A549 (cell line): ENCODE measurements at regions not wholly inside any gene's neighbourhood (a gene's known extent, or its start where the extent isn't known, plus 50 kb on each side); places are given as distances from the start of the nearest gene placed in this dataset.

ENCODE experiments used
- ATAC-seq, 2 experiments: fragments of 200-7000 bp in 1 of 2; fragments of >200 bp in 1 of 2; cut with Nextera tagmentation in 1 of 2; cut with Tn5 transposase in 1 of 2; 3 replicates each; pipeline versions ENCODE4 v1.8.0 to v1.9.1; 2018 to 2020; ENCODE audit warnings: mild to moderate bottlenecking in 1 of 2, moderate library complexity in 1 of 2
- CTCF ChIA-PET: fragments of 300-600 bp; sonication (Branson Sonifier 250); formaldehyde crosslinking; extraction: SDS; loops from one replicate; lab custom pipeline; 2021; ENCODE audit warnings: antibody characterized with exemption, inconsistent platforms; lab: Yijun Ruan, JAX
- POLR2A ChIA-PET: fragments of 350-600 bp; formaldehyde crosslinking; extraction: SDS; loops from one replicate; lab custom pipeline; 2021; ENCODE audit warnings: antibody characterized with exemption, inconsistent platforms; lab: Yijun Ruan, JAX
- DNase-seq, 2 experiments: peaks; one replicate each; pipeline versions ENCODE4 v3.0.0 to v3.0.0-alpha.2; 2011 to 2016; ENCODE audit warnings: low read depth in 1 of 2, low spot score in 1 of 2
- FAIRE-seq: peaks from 2 replicates; lab custom pipeline; 2011; peaks lifted over from hg19 to GRCh38; lab: Jason Lieb, UNC
- H3K27ac ChIP-seq, 2 experiments: fragments of >200 bp; sonication (Bioruptor Twin); formaldehyde crosslinking; 3 replicates each; pipeline ENCODE4 v1.5.1; 2016 to 2017
- H3K4me1 ChIP-seq: fragments of >200 bp; sonication (Bioruptor Twin); formaldehyde crosslinking; 3 replicates; pipeline ENCODE4 v1.6.1; 2016
- H3K4me2 ChIP-seq: fragments of >200 bp; sonication (Bioruptor Twin); formaldehyde crosslinking; 3 replicates; pipeline ENCODE4 v1.6.1; 2016
- H3K4me3 ChIP-seq: fragments of >200 bp; sonication (Bioruptor Twin); formaldehyde crosslinking; 3 replicates; pipeline ENCODE4 v1.5.1; 2016
- H3K9me3 ChIP-seq: fragments of >200 bp; sonication (Bioruptor Twin); formaldehyde crosslinking; 3 replicates; pipeline ENCODE4 v1.6.1; 2016
- E2F6 ChIP-seq: IDR thresholded peaks from 2 replicates; pipeline ENCODE4 v1.6.1; 2012; ENCODE audit warnings: low read depth, borderline replicate concordance
- ELK1 ChIP-seq: fragments of 150-350 bp; IDR thresholded peaks from 2 replicates; pipeline ENCODE4 v1.6.1; 2014; ENCODE audit warnings: low read depth, mild to moderate bottlenecking, low read length
- EP300 ChIP-seq, 2 experiments: fragments of >200 bp; sonication (Bioruptor Twin); formaldehyde crosslinking; IDR thresholded peaks; 2 replicates in 1 of 2; 3 replicates in 1 of 2; pipeline ENCODE4 v1.6.1; 2016 to 2017
- ESRRA ChIP-seq: fragments of 150-350 bp; IDR thresholded peaks from 2 replicates; pipeline ENCODE4 v1.6.1; 2014; ENCODE audit warnings: mild to moderate bottlenecking, low read length, borderline replicate concordance
- FOSL2 ChIP-seq, 2 experiments: fragments of 450-650 bp in 1 of 2; fragments of >200 bp in 1 of 2; sonication (Bioruptor Twin) in 1 of 2; formaldehyde crosslinking; IDR thresholded peaks; 2 replicates each; pipeline versions ENCODE4 v1.5.0 to v1.6.1; 2016 to 2020; ENCODE audit warnings: mild to moderate bottlenecking in 1 of 2, moderate library complexity in 1 of 2
- FOXS1 ChIP-seq: fragments of 250-450 bp; sonication (Bioruptor Pico); IDR thresholded peaks from 2 replicates; pipeline ENCODE4 v1.5.0; 2020; ENCODE audit warnings: mild to moderate bottlenecking, moderate library complexity
- GATA3 ChIP-seq: IDR thresholded peaks from 2 replicates; pipeline ENCODE4 v1.6.1; 2012; ENCODE audit warnings: borderline replicate concordance
- HOXB5 ChIP-seq: fragments of 250-450 bp; sonication (Bioruptor Pico); IDR thresholded peaks from 2 replicates; pipeline ENCODE4 v1.5.0; 2020; ENCODE audit warnings: mild to moderate bottlenecking, moderate library complexity
- JUNB ChIP-seq: fragments of >200 bp; sonication (Bioruptor Twin); formaldehyde crosslinking; IDR thresholded peaks from 2 replicates; pipeline ENCODE4 v1.6.1; 2016
- MAX ChIP-seq: IDR thresholded peaks from 2 replicates; pipeline ENCODE4 v1.6.1; 2012
- NFE2L2 ChIP-seq: fragments of 150-350 bp; conservative IDR thresholded peaks from 2 replicates; pipeline ENCODE4 v1.6.1; 2014; ENCODE audit warnings: low read length
- PHF8 ChIP-seq: fragments of 200-600 bp; sonication (generic); IDR thresholded peaks from 2 replicates; pipeline ENCODE4 v1.6.1; 2016; ENCODE audit warnings: low read depth, mild to moderate bottlenecking, antibody characterized with exemption, moderate library complexity, borderline replicate concordance
- RCOR1 ChIP-seq: fragments of 150-350 bp; IDR thresholded peaks from 2 replicates; pipeline ENCODE4 v1.6.1; 2014; ENCODE audit warnings: antibody characterized with exemption, low read length, low read depth
- REST ChIP-seq: fragments of 200-600 bp; sonication (generic); IDR thresholded peaks from 2 replicates; pipeline ENCODE4 v1.6.1; 2016; ENCODE audit warnings: antibody characterized with exemption, mild to moderate bottlenecking, moderate library complexity
- TP53 ChIP-seq: fragments of 250-450 bp; sonication (Bioruptor Pico); IDR thresholded peaks from 2 replicates; pipeline ENCODE4 v1.5.0; 2021; ENCODE audit warnings: mild to moderate bottlenecking, moderate library complexity
- ZC3H11A ChIP-seq: fragments of 450-650 bp; IDR thresholded peaks from 2 replicates; pipeline ENCODE4 v1.6.1; 2014; ENCODE audit warnings: antibody characterized with exemption, mild to moderate bottlenecking
- ZFP36 ChIP-seq: fragments of 450-650 bp; IDR thresholded peaks from 2 replicates; pipeline ENCODE4 v1.6.1; 2014; ENCODE audit warnings: borderline replicate concordance; ENCODE audit not compliant: partially characterized antibody
- ZNF302 ChIP-seq: fragments of 250-450 bp; sonication (Bioruptor Pico); IDR thresholded peaks from 2 replicates; pipeline ENCODE4 v1.9.0; 2021; ENCODE audit warnings: inconsistent platforms, mild to moderate bottlenecking, moderate library complexity
- ZSCAN20 ChIP-seq: fragments of 250-450 bp; sonication (Bioruptor Pico); IDR thresholded peaks from 2 replicates; pipeline ENCODE4 v1.8.0; 2022; ENCODE audit warnings: mild to moderate bottlenecking, moderate library complexity
- WGBS: methylation state at CpG from one replicate; pipeline ENCODE4 v1.1.6; 2017; ENCODE audit errors: missing lambda C conversion rate; 5-methylcytosine and 5-hydroxymethylcytosine counted together

- Histone ChIP-seq H3K4me3 (no peak overlapping the region), H3K4me1 (no peaks in the 10 kb centered on the region), H3K27ac (no peak overlapping the region), H3K4me2 (no peak overlapping the region), H3K9me3 (no peaks in the 10 kb centered on the region)
- ATAC-seq = no peak
- ChIA-PET CTCF (no interaction called here), POLR2A (interaction anchor here (0.5 kb wide), 1 partner anchor 537 kb away, joined by 5 read pairs; no protein-coding TSS in a partner anchor)
- FAIRE-seq = no peak
- 10% methylated on average over 2 of the region's 2 CpGs for WGBS
- TF ChIP-seq EP300 (IDR thresholded peaks at IDR 0.05) (no peak), FOXS1 (CRISPR knock-in tag) (no peak), ZSCAN20 (CRISPR knock-in tag) (no peak), REST (no peak)
- no peak for DNase-seq
Observed at GRCh38 chr18:68053290-68053689, 536.8 kb upstream of the DSEL start.

GRCh38 chr18:68041327-68041726, 524.8 kb upstream of the DSEL start:
- POLR2A ChIA-PET = no interaction called here
- Histone ChIP-seq H3K4me2 (no peak overlapping the region), H3K9me3 (no peaks in the 10 kb centered on the region)
- TF ChIP-seq HOXB5 (CRISPR knock-in tag) = no peak
- no peak for TF ChIP-seq MAX
- TF ChIP-seq E2F6 = no peak
- no peak for TF ChIP-seq ZNF302 (CRISPR knock-in tag)
- TF ChIP-seq GATA3 = no peak
- TF ChIP-seq JUNB = no peak
- no peak for TF ChIP-seq PHF8
- TF ChIP-seq RCOR1 = no peak
- no peak for TF ChIP-seq ESRRA
- no peak for TF ChIP-seq NFE2L2
- no peak for TF ChIP-seq ELK1
- TF ChIP-seq ZSCAN20 (CRISPR knock-in tag) = no peak
- TF ChIP-seq FOSL2 (IDR thresholded peaks at IDR 0.05) = no peak
- no peak for TF ChIP-seq FOSL2 (CRISPR knock-in tag; IDR thresholded peaks at IDR 0.05)
- TF ChIP-seq, all 56 proteins: peak for 0
- CTCF ChIA-PET = no interaction called here
- no peak overlapping the region for H3K4me3 ChIP-seq
- H3K4me1 ChIP-seq = no peaks in the 10 kb centered on the region
- no peak for FAIRE-seq
- 33% methylated on average over 4 of the region's 4 CpGs for WGBS
- H3K27ac ChIP-seq = no peak overlapping the region
- no peak for DNase-seq
- ATAC-seq = no peak

GRCh38 chr18:68040198-68040597, 523.7 kb upstream of the DSEL start:
- no peaks in the 10 kb centered on the region for H3K9me3 ChIP-seq
- no peaks in the 10 kb centered on the region for H3K4me1 ChIP-seq
- CTCF ChIA-PET = no interaction called here
- no peak overlapping the region for H3K4me2 ChIP-seq
- H3K27ac ChIP-seq = no peak overlapping the region
- POLR2A ChIA-PET = no interaction called here
- H3K4me3 ChIP-seq = no peak overlapping the region
- WGBS = 15% methylated on average over 3 of the region's 3 CpGs
- ATAC-seq (no peak), DNase-seq (no peak), FAIRE-seq (no peak)
- TF ChIP-seq TP53 (no peak), ZC3H11A (no peak), ZFP36 (no peak), ZSCAN20 (CRISPR knock-in tag) (no peak)
